GM12878 (cell line): ENCODE measurements at regions not wholly inside any gene's neighbourhood (a gene's known extent, or its start where the extent isn't known, plus 50 kb on each side); places are given as distances from the start of the nearest gene placed in this dataset.

Experiments
- BACH1 ChIP-seq: fragments of 450-650 bp; IDR thresholded peaks from 2 replicates; pipeline ENCODE4 v1.6.1; 2017; ENCODE audit warnings: mild to moderate bottlenecking, borderline replicate concordance
- HDAC6 ChIP-seq: fragments of 200-600 bp; sonication (generic); IDR thresholded peaks from one replicate; pipeline ENCODE4 v1.8.0; 2017; ENCODE audit warnings: antibody characterized with exemption; ENCODE audit not compliant: unreplicated experiment
- SIN3A ChIP-seq: IDR thresholded peaks from 2 replicates; pipeline ENCODE4 v1.6.1; 2012; ENCODE audit warnings: low read depth, low read length, improper control_type of control experiment
- SIX5 ChIP-seq: IDR thresholded peaks from 2 replicates; pipeline ENCODE4 v1.6.1; 2011; ENCODE audit warnings: mild to moderate bottlenecking, low read depth, low read length, moderate library complexity; ENCODE audit not compliant: severe bottlenecking
- SPI1 ChIP-seq: IDR thresholded peaks from 2 replicates; pipeline ENCODE4 v1.6.1; 2011; ENCODE audit warnings: low read depth, mild to moderate bottlenecking, low read length, moderate library complexity, borderline replicate concordance; ENCODE audit not compliant: insufficient read depth
- TAF1 ChIP-seq: IDR thresholded peaks from 2 replicates; pipeline ENCODE4 v1.6.1; 2011; ENCODE audit warnings: mild to moderate bottlenecking, low read depth, low read length, borderline replicate concordance
- TF ChIP-seq, protein P1 (sequence below): IDR thresholded peaks from 2 replicates; pipeline ENCODE4 v1.6.1; 2012; ENCODE audit warnings: mild to moderate bottlenecking, low read depth, low read length
- TF ChIP-seq, protein P2 (sequence below): IDR thresholded peaks from 2 replicates; pipeline ENCODE4 v1.6.1; 2011; ENCODE audit warnings: mild to moderate bottlenecking, low read depth, low read length, moderate library complexity; ENCODE audit not compliant: insufficient replicate concordance

DNA sequence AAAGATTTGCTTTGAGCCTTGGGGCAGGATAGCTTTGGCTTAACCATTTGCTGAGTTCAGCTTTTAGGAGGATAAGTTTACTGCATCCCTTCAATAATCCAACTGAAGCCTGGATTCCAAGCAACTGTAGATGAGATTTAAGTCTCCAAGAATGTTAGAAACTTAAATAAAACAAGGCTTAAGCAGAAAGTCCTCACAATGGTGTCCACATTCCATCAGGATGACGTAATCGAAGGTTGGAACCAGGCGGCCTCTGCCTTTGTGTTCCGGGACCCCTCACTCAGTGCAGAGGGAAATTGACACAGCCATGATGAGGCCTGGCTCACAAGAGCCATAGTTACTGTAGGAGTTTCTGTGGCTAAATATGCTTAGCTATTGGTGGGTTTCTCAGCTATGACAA is 260.4 kb downstream of the LPIN1 start (continued):
- TF ChIP-seq, protein P1, sequence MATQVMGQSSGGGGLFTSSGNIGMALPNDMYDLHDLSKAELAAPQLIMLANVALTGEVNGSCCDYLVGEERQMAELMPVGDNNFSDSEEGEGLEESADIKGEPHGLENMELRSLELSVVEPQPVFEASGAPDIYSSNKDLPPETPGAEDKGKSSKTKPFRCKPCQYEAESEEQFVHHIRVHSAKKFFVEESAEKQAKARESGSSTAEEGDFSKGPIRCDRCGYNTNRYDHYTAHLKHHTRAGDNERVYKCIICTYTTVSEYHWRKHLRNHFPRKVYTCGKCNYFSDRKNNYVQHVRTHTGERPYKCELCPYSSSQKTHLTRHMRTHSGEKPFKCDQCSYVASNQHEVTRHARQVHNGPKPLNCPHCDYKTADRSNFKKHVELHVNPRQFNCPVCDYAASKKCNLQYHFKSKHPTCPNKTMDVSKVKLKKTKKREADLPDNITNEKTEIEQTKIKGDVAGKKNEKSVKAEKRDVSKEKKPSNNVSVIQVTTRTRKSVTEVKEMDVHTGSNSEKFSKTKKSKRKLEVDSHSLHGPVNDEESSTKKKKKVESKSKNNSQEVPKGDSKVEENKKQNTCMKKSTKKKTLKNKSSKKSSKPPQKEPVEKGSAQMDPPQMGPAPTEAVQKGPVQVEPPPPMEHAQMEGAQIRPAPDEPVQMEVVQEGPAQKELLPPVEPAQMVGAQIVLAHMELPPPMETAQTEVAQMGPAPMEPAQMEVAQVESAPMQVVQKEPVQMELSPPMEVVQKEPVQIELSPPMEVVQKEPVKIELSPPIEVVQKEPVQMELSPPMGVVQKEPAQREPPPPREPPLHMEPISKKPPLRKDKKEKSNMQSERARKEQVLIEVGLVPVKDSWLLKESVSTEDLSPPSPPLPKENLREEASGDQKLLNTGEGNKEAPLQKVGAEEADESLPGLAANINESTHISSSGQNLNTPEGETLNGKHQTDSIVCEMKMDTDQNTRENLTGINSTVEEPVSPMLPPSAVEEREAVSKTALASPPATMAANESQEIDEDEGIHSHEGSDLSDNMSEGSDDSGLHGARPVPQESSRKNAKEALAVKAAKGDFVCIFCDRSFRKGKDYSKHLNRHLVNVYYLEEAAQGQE: no peak
- TF ChIP-seq HDAC6 (no peak), TAF1 (no peak), SIN3A (no peak), SPI1 (no peak), BACH1 (no peak), SIX5 (no peak)
- TF ChIP-seq, protein P2, sequence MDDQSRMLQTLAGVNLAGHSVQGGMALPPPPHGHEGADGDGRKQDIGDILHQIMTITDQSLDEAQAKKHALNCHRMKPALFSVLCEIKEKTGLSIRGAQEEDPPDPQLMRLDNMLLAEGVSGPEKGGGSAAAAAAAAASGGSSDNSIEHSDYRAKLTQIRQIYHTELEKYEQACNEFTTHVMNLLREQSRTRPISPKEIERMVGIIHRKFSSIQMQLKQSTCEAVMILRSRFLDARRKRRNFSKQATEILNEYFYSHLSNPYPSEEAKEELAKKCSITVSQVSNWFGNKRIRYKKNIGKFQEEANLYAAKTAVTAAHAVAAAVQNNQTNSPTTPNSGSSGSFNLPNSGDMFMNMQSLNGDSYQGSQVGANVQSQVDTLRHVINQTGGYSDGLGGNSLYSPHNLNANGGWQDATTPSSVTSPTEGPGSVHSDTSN: no peak
